ENCODE measurements at regions not wholly inside any gene's neighbourhood (a gene's known extent, or its start where the extent isn't known, plus 50 kb on each side); places are given as distances from the start of the nearest gene placed in this dataset.

DNA sequence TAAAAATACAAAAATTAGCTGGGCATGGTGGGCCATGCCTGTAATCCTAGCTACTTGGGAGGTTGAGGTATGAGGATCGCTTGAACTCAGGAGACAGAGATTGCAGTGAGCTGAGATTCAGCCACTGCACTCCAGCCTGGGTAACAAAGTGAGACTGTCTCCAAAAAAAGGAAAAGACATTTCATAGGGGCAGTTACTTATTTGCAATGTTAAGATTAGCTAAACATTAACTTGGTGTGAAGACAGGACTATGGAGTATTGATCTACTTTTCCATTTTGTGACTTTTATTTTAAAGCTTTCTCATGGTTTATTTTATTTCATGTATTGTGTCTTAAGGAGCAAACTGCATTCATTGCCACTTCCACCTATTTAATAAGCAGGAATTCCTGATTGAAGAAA is 153.0 kb downstream of the UTRN start:
- TF ChIP-seq, protein P1, sequence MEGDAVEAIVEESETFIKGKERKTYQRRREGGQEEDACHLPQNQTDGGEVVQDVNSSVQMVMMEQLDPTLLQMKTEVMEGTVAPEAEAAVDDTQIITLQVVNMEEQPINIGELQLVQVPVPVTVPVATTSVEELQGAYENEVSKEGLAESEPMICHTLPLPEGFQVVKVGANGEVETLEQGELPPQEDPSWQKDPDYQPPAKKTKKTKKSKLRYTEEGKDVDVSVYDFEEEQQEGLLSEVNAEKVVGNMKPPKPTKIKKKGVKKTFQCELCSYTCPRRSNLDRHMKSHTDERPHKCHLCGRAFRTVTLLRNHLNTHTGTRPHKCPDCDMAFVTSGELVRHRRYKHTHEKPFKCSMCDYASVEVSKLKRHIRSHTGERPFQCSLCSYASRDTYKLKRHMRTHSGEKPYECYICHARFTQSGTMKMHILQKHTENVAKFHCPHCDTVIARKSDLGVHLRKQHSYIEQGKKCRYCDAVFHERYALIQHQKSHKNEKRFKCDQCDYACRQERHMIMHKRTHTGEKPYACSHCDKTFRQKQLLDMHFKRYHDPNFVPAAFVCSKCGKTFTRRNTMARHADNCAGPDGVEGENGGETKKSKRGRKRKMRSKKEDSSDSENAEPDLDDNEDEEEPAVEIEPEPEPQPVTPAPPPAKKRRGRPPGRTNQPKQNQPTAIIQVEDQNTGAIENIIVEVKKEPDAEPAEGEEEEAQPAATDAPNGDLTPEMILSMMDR (IDR thresholded peaks at IDR 0.05; ENCODE audit: low read length) = no peak
- TF ChIP-seq EZH2 (optimal IDR thresholded peaks at IDR 0.05; ENCODE audit: low read depth, low read length) = no peak
- TF ChIP-seq EZH2phosphoT487 (IDR thresholded peaks at IDR 0.05; ENCODE audit: low read length) = no peak
